ENCODE measurements at regions not wholly inside any gene's neighbourhood (a gene's known extent, or its start where the extent isn't known, plus 50 kb on each side); places are given as distances from the start of the nearest gene placed in this dataset.
"Not testable (repeated sequence)": the region's sequence is repeated elsewhere in the genome, so short reads cannot be mapped to it uniquely, and the experiment has no call there.

GRCh38 chr15:75792236-75792635, 51.0 kb upstream of the UBE2Q2 start:
- DNase-seq (ENCODE audit: low read depth), result not testable (repeated sequence)

- DNase-seq (ENCODE audit: low read depth), result no peak
Observed at GRCh38 chr15:75791337-75791713, 51.9 kb upstream of the UBE2Q2 start.

- DNase-seq (ENCODE audit: low read depth), result no peak
Observed at GRCh38 chr15:75790631-75791336, 52.5 kb upstream of the UBE2Q2 start.

GRCh38 chr15:75786575-75786947, 56.7 kb upstream of the UBE2Q2 start:
- no peak for DNase-seq (ENCODE audit: low read depth)

GRCh38 chr15:75785771-75786574, 57.3 kb upstream of the UBE2Q2 start:
- no peak for DNase-seq (ENCODE audit: low read depth)

- DNase-seq (ENCODE audit: low read depth), result not testable (repeated sequence)
Observed at GRCh38 chr15:75784511-75785480, 58.5 kb upstream of the UBE2Q2 start.

- not testable (repeated sequence) for DNase-seq (ENCODE audit: low read depth)
Observed at GRCh38 chr15:75783566-75783965, 59.7 kb upstream of the UBE2Q2 start.

- DNase-seq (ENCODE audit: low read depth), result no peak
Observed at GRCh38 chr15:75782926-75783325, 60.3 kb upstream of the UBE2Q2 start.

- not testable (repeated sequence) for DNase-seq (ENCODE audit: low read depth)
Observed at GRCh38 chr15:75780995-75781394, 62.3 kb upstream of the UBE2Q2 start.

GRCh38 chr15:75779504-75779903, 63.7 kb upstream of the UBE2Q2 start:
- DNase-seq (ENCODE audit: low read depth), result no peak

GRCh38 chr15:75776871-75777610, 64.4 kb upstream of the CSPG4 start:
- not testable (repeated sequence) for DNase-seq (ENCODE audit: low read depth)

GRCh38 chr15:75776065-75776423, 63.4 kb upstream of the CSPG4 start:
- DNase-seq (ENCODE audit: low read depth), result peak; percentile 26

GRCh38 chr15:75775296-75776064, 62.8 kb upstream of the CSPG4 start:
- no peak for DNase-seq (ENCODE audit: low read depth)

- not testable (repeated sequence) for DNase-seq (ENCODE audit: low read depth)
Observed at GRCh38 chr15:75773974-75774373, 61.3 kb upstream of the CSPG4 start.

- not testable (repeated sequence) for DNase-seq (ENCODE audit: low read depth)
Observed at GRCh38 chr15:75771054-75771453, 58.4 kb upstream of the CSPG4 start.

GRCh38 chr15:75770131-75770530, 57.5 kb upstream of the CSPG4 start:
- no peak for DNase-seq (ENCODE audit: low read depth)

- not testable (repeated sequence) for DNase-seq (ENCODE audit: low read depth)
Observed at GRCh38 chr15:75768526-75768925, 55.9 kb upstream of the CSPG4 start.

GRCh38 chr15:75765551-75766305, 53.1 kb upstream of the CSPG4 start:
- not testable (repeated sequence) for DNase-seq (ENCODE audit: low read depth)

- DNase-seq (ENCODE audit: low read depth), result not testable (repeated sequence)
Observed at GRCh38 chr15:75764845-75765550, 52.4 kb upstream of the CSPG4 start.
